Esophagus squamous epithelium (tissue), 4 donors: ENCODE measurements at regions not wholly inside any gene's neighbourhood (a gene's known extent, or its start where the extent isn't known, plus 50 kb on each side); places are given as distances from the start of the nearest gene placed in this dataset.

Experiments
- CTCF ChIP-seq, 6 experiments: fragments of 450-650 bp in 4 of 6; fragments of 200-600 bp in 2 of 6; sonication (generic) in 2 of 6; IDR thresholded peaks; one replicate each; pipeline ENCODE4 v1.5.1; 2016 to 2019; ENCODE audit warnings: antibody characterized with exemption in 6 of 6, mild to moderate bottlenecking in 4 of 6, moderate library complexity in 4 of 6
- POLR2A ChIP-seq, 4 donors: fragments of 450-650 bp; IDR thresholded peaks; one replicate each; pipeline ENCODE4 v1.6.1; 2017; ENCODE audit warnings: antibody characterized with exemption in 4 of 4, mild to moderate bottlenecking in 4 of 4, moderate library complexity in 3 of 4

- TF ChIP-seq CTCF (IDR thresholded peaks at IDR 0.05) (no peak), POLR2A (IDR thresholded peaks at IDR 0.05) (no peak)
Observed at GRCh38 chr7:51591223-51591622, 274.6 kb upstream of the COBL start.
